ENCODE measurements at regions not wholly inside any gene's neighbourhood (a gene's known extent, or its start where the extent isn't known, plus 50 kb on each side); places are given as distances from the start of the nearest gene placed in this dataset.

GRCh38 chr2:83168377-83168776 lies 1290.7 kb downstream of the SUCLG1 start:
- no peaks in the 10 kb centered on the region for H3K9me3 ChIP-seq
- no peak for DNase-seq
- intact Hi-C loops (cut with DNase I) = no loop called here
- H3K4me1 ChIP-seq (ENCODE audit: insufficient read depth) = no peaks in the 10 kb centered on the region
- TF ChIP-seq POLR2A (IDR thresholded peaks at IDR 0.05) (no peak), CTCF (IDR thresholded peaks at IDR 0.05) (no peak), EP300 (IDR thresholded peaks at IDR 0.05) (no peak)
- no peaks in the 10 kb centered on the region for H3K27me3 ChIP-seq
- 81 to 90% (median 90%) methylated on average over 2 of the region's 2 CpGs for WGBS, 3 donors
- H3K36me3 ChIP-seq = no peaks in the 10 kb centered on the region
- no peak overlapping the region for H3K4me3 ChIP-seq
- no peak overlapping the region for H3K27ac ChIP-seq

GRCh38 chr2:83162421-83162820 lies 1296.7 kb downstream of the SUCLG1 start:
- H3K4me3 ChIP-seq = no peak overlapping the region
- no peak for TF ChIP-seq CTCF (IDR thresholded peaks at IDR 0.05)
- TF ChIP-seq EP300 (IDR thresholded peaks at IDR 0.05) = no peak
- TF ChIP-seq POLR2A (IDR thresholded peaks at IDR 0.05) = no peak
- no peaks in the 10 kb centered on the region for H3K27me3 ChIP-seq
- no peaks in the 10 kb centered on the region for H3K9me3 ChIP-seq
- intact Hi-C loops (cut with DNase I) = no loop called here
- no peak for DNase-seq
- H3K27ac ChIP-seq = no peak overlapping the region
- 84 to 90% (median 87%) methylated on average over 3 of the region's 3 CpGs for WGBS, 3 donors
- no peaks in the 10 kb centered on the region for H3K4me1 ChIP-seq (ENCODE audit: insufficient read depth)
- no peaks in the 10 kb centered on the region for H3K36me3 ChIP-seq

GRCh38 chr2:83160571-83160970 lies 1298.5 kb downstream of the SUCLG1 start:
- Histone ChIP-seq H3K36me3 (no peaks in the 10 kb centered on the region), H3K9me3 (no peaks in the 10 kb centered on the region), H3K4me1 (ENCODE audit: insufficient read depth) (no peaks in the 10 kb centered on the region), H3K27me3 (no peaks in the 10 kb centered on the region), H3K27ac (no peak overlapping the region), H3K4me3 (no peak overlapping the region)
- TF ChIP-seq CTCF (IDR thresholded peaks at IDR 0.05) (no peak), POLR2A (IDR thresholded peaks at IDR 0.05) (no peak), EP300 (IDR thresholded peaks at IDR 0.05) (no peak)
- 69 to 90% (median 78%) methylated on average over 3 of the region's 3 CpGs for WGBS, 3 donors
- no peak for DNase-seq
- intact Hi-C loops (cut with DNase I) = no loop called here

GRCh38 chr2:83155826-83156225 lies 1303.3 kb downstream of the SUCLG1 start:
- H3K27ac ChIP-seq = no peak overlapping the region
- intact Hi-C loops (cut with DNase I) = no loop called here
- H3K36me3 ChIP-seq = no peaks in the 10 kb centered on the region
- H3K4me1 ChIP-seq (ENCODE audit: insufficient read depth) = no peaks in the 10 kb centered on the region
- TF ChIP-seq CTCF (IDR thresholded peaks at IDR 0.05) = no peak
- TF ChIP-seq POLR2A (IDR thresholded peaks at IDR 0.05) = no peak
- TF ChIP-seq EP300 (IDR thresholded peaks at IDR 0.05) = no peak
- WGBS, 3 donors = 88 to 92% (median 92%) methylated on average over 8 of the region's 8 CpGs
- no peak for DNase-seq
- H3K4me3 ChIP-seq = no peak overlapping the region
- no peaks in the 10 kb centered on the region for H3K27me3 ChIP-seq
- H3K9me3 ChIP-seq = no peaks in the 10 kb centered on the region

- TF ChIP-seq CTCF (IDR thresholded peaks at IDR 0.05) = no peak
- H3K27me3 ChIP-seq = no peaks in the 10 kb centered on the region
- intact Hi-C loops (cut with DNase I) = no loop called here
- 84 to 91% (median 85%) methylated on average over 1 of the region's 1 CpG for WGBS, 3 donors
- DNase-seq = no peak
- H3K9me3 ChIP-seq = no peaks in the 10 kb centered on the region
- H3K36me3 ChIP-seq = no peaks in the 10 kb centered on the region
- no peak overlapping the region for H3K27ac ChIP-seq
- no peaks in the 10 kb centered on the region for H3K4me1 ChIP-seq (ENCODE audit: insufficient read depth)
- H3K4me3 ChIP-seq = no peak overlapping the region
These were observed 1315.1 kb downstream of the SUCLG1 start for GRCh38 chr2:83143946-83144345.

All from ovary (tissue), 7 donors.